Fibroblast of lung (primary cell): ENCODE measurements at regions not wholly inside any gene's neighbourhood (a gene's known extent, or its start where the extent isn't known, plus 50 kb on each side); places are given as distances from the start of the nearest gene placed in this dataset.

Experiments
- EZH2 ChIP-seq: IDR thresholded peaks from 2 replicates; pipeline ENCODE4 v1.5.1; 2012; ENCODE audit warnings: low read length, control low read depth, mild to moderate bottlenecking; ENCODE audit errors: missing control alignments
- TF ChIP-seq, protein P1 (sequence below), 2 donors: IDR thresholded peaks in 1 of 2; conservative IDR thresholded peaks in 1 of 2; 1 replicate in 1 of 2; 2 replicates in 1 of 2; pipeline ENCODE4 v1.5.1; 2011 to 2012; ENCODE audit warnings: low read length in 2 of 2, control low read depth in 1 of 2, inconsistent platforms in 1 of 2, low read depth in 1 of 2, mild to moderate bottlenecking in 1 of 2

DNA sequence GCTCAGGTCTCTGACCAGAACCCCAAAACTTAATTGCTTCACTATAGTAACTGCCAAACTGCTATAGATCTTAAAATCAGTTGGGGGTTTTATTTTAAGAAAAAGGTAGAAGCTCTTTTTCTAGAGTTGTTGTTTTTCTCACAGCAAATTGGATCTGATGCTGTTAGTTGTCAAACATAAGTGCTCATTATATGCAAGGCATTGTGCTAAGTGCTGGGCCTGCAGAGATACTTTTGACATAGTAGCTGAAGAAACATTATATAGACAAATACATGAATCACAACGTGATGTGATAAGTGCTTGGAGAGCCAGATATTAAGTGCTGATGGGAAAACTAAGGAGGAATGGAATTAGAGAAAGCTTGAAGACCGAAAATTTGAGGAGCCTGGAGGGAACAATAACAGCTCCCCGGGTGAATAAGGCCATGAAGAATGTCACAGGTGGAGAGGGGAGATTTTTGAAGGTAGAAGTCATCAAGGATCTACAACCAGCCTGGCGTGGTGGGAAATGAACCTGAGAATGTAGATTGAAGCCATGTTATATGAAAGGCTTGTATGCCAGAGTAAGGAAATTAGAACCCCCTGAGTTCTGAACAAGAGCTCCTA, 126.5 kb downstream of the DYRK2 start:
- TF ChIP-seq, protein P1, sequence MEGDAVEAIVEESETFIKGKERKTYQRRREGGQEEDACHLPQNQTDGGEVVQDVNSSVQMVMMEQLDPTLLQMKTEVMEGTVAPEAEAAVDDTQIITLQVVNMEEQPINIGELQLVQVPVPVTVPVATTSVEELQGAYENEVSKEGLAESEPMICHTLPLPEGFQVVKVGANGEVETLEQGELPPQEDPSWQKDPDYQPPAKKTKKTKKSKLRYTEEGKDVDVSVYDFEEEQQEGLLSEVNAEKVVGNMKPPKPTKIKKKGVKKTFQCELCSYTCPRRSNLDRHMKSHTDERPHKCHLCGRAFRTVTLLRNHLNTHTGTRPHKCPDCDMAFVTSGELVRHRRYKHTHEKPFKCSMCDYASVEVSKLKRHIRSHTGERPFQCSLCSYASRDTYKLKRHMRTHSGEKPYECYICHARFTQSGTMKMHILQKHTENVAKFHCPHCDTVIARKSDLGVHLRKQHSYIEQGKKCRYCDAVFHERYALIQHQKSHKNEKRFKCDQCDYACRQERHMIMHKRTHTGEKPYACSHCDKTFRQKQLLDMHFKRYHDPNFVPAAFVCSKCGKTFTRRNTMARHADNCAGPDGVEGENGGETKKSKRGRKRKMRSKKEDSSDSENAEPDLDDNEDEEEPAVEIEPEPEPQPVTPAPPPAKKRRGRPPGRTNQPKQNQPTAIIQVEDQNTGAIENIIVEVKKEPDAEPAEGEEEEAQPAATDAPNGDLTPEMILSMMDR (conservative IDR thresholded peaks at IDR 0.05 in 1 of 2, IDR thresholded peaks at IDR 0.05 in 1 of 2; ENCODE audit: low read depth in 1 of 2, low read length in 2 of 2), result no peak
- TF ChIP-seq EZH2, result no peak
